ENCODE measurements at regions not wholly inside any gene's neighbourhood (a gene's known extent, or its start where the extent isn't known, plus 50 kb on each side); places are given as distances from the start of the nearest gene placed in this dataset.

GRCh38 chr7:155360495-155361345, 63.0 kb downstream of the INSIG1 start:
- H3K4me3 ChIP-seq = no peak overlapping the region
- TF ChIP-seq CTCF (IDR thresholded peaks at IDR 0.05) = no peak
- DNase-seq (ENCODE audit: low spot score) = no peak
- no peak overlapping the region for H3K27ac ChIP-seq

GRCh38 chr7:155361346-155361680, 63.6 kb downstream of the INSIG1 start:
- TF ChIP-seq CTCF (IDR thresholded peaks at IDR 0.05) = no peak

GRCh38 chr7:155361947-155362346, 64.3 kb downstream of the INSIG1 start:
- no peak for DNase-seq (ENCODE audit: low spot score)
- Histone ChIP-seq H3K27ac (no peak overlapping the region), H3K4me3 (no peak overlapping the region)
- TF ChIP-seq CTCF (IDR thresholded peaks at IDR 0.05) = no peak

More at GRCh38 chr7:155361346-155361680, 63.6 kb downstream of the INSIG1 start:
- no peak for DNase-seq (ENCODE audit: low spot score)
- H3K27ac ChIP-seq = no peak overlapping the region
- no peak overlapping the region for H3K4me3 ChIP-seq

GRCh38 chr7:155362380-155363145, 64.9 kb downstream of the INSIG1 start:
- no peak for DNase-seq (ENCODE audit: low spot score)
- no peak for TF ChIP-seq CTCF (IDR thresholded peaks at IDR 0.05)
- Histone ChIP-seq H3K4me3 (no peak overlapping the region), H3K27ac (no peak overlapping the region)

GRCh38 chr7:155363146-155363539, 65.5 kb downstream of the INSIG1 start:
- DNase-seq (ENCODE audit: low spot score) = no peak
- H3K4me3 ChIP-seq = no peak overlapping the region

GRCh38 chr7:155363852-155364600, 66.3 kb downstream of the INSIG1 start:
- TF ChIP-seq CTCF (IDR thresholded peaks at IDR 0.05) = no peak
- H3K4me3 ChIP-seq = no peak overlapping the region
- no peak for DNase-seq (ENCODE audit: low spot score)
- no peak overlapping the region for H3K27ac ChIP-seq

More at GRCh38 chr7:155363146-155363539, 65.5 kb downstream of the INSIG1 start:
- no peak for TF ChIP-seq CTCF (IDR thresholded peaks at IDR 0.05)
- no peak overlapping the region for H3K27ac ChIP-seq

Data from coronary artery (tissue), 2 donors.